Mesenchymal stem cell (in vitro differentiated cells and primary cell): ENCODE measurements at regions not wholly inside any gene's neighbourhood (a gene's known extent, or its start where the extent isn't known, plus 50 kb on each side); places are given as distances from the start of the nearest gene placed in this dataset.

Source experiments
- DNase-seq: peaks from one replicate; pipeline ENCODE4 v3.0.0-alpha.2; 2013
- H2AFZ ChIP-seq: one replicate; pipeline ENCODE4 v1.6.1; 2013; ENCODE audit warnings: low read depth, mild to moderate bottlenecking, control low read depth, inconsistent platforms, low read length, moderate library complexity
- H2AK5ac ChIP-seq: 2 replicates; pipeline ENCODE4 v1.6.1; 2013; ENCODE audit warnings: low read length, moderate library complexity, mild to moderate bottlenecking, inconsistent platforms; ENCODE audit not compliant: severe bottlenecking
- H2BK120ac ChIP-seq: one replicate; pipeline ENCODE4 v1.6.1; 2013; ENCODE audit warnings: low read depth, mild to moderate bottlenecking, inconsistent platforms, low read length, moderate library complexity
- H2BK12ac ChIP-seq, 2 experiments: one replicate each; pipeline ENCODE4 v1.6.1; 2013; ENCODE audit warnings: inconsistent platforms in 2 of 2, low read length in 2 of 2, mild to moderate bottlenecking in 2 of 2, moderate library complexity in 2 of 2, control low read depth in 1 of 2
- H2BK15ac ChIP-seq: one replicate; pipeline ENCODE4 v1.6.1; 2013; ENCODE audit warnings: mild to moderate bottlenecking, low read depth, inconsistent platforms; ENCODE audit not compliant: poor library complexity, severe bottlenecking
- H2BK5ac ChIP-seq: 2 replicates; pipeline ENCODE4 v1.6.1; 2013; ENCODE audit warnings: low read depth, mild to moderate bottlenecking, low read length, control low read depth, inconsistent platforms; ENCODE audit not compliant: poor library complexity, severe bottlenecking
- H3K14ac ChIP-seq, 2 experiments: one replicate each; pipeline ENCODE4 v1.6.1; 2013; ENCODE audit warnings: inconsistent platforms in 2 of 2, low read length in 2 of 2, control low read depth in 1 of 2, mild to moderate bottlenecking in 1 of 2, moderate library complexity in 1 of 2
- H3K18ac ChIP-seq, 2 experiments: one replicate each; pipeline ENCODE4 v1.6.1; 2013; ENCODE audit warnings: inconsistent platforms in 2 of 2, low read length in 2 of 2, control low read depth in 1 of 2, low read depth in 1 of 2, mild to moderate bottlenecking in 1 of 2
- H3K23ac ChIP-seq, 2 experiments: one replicate each; pipeline ENCODE4 v1.6.1; 2013; ENCODE audit warnings: inconsistent platforms in 2 of 2, low read length in 2 of 2, mild to moderate bottlenecking in 2 of 2, moderate library complexity in 2 of 2, control low read depth in 1 of 2
- H3K27ac ChIP-seq: 2 replicates; pipeline ENCODE4 v1.5.1; 2013; ENCODE audit warnings: mild to moderate bottlenecking, moderate library complexity, low read length, control low read depth, inconsistent platforms; ENCODE audit not compliant: poor library complexity, severe bottlenecking
- H3K27me3 ChIP-seq, 2 experiments: 2 replicates each; pipeline versions ENCODE4 v1.6.1 to v1.7.0; 2013; ENCODE audit warnings: low read length in 2 of 2, mild to moderate bottlenecking in 2 of 2, moderate library complexity in 2 of 2, control low read depth in 1 of 2, inconsistent platforms in 1 of 2; ENCODE audit not compliant: control insufficient read depth in 1 of 2, insufficient read depth in 1 of 2
- H3K36me3 ChIP-seq, 2 experiments: 2 replicates each; pipeline versions ENCODE4 v1.6.1 to v1.7.0; 2013; ENCODE audit warnings: low read length in 2 of 2, control low read depth in 1 of 2, inconsistent platforms in 1 of 2, low read depth in 1 of 2, mild to moderate bottlenecking in 1 of 2; ENCODE audit not compliant: insufficient read depth in 2 of 2, control insufficient read depth in 1 of 2
- H3K4ac ChIP-seq, 2 experiments: one replicate each; pipeline ENCODE4 v1.6.1; 2013; ENCODE audit warnings: inconsistent platforms in 2 of 2, low read length in 2 of 2, mild to moderate bottlenecking in 2 of 2, moderate library complexity in 2 of 2, control low read depth in 1 of 2, low read depth in 1 of 2
- H3K4me1 ChIP-seq: 2 replicates; pipeline ENCODE4 v1.6.1; 2013; ENCODE audit warnings: low read depth, low read length, control low read depth; ENCODE audit not compliant: control insufficient read depth, insufficient read depth
- H3K4me2 ChIP-seq: 2 replicates; pipeline ENCODE4 v1.6.1; 2013; ENCODE audit warnings: low read length, mild to moderate bottlenecking, inconsistent platforms; ENCODE audit not compliant: poor library complexity, severe bottlenecking
- H3K4me3 ChIP-seq, 2 experiments: 2 replicates each; pipeline versions ENCODE4 v1.5.1 to v1.7.0; 2013; ENCODE audit warnings: low read length in 2 of 2, mild to moderate bottlenecking in 2 of 2, control low read depth in 1 of 2, low read depth in 1 of 2; ENCODE audit not compliant: insufficient read depth in 1 of 2
- H3K79me1 ChIP-seq: replicated peaks from 2 replicates; pipeline ENCODE4 v1.6.1; 2013; ENCODE audit warnings: mild to moderate bottlenecking, control low read depth, low read length, inconsistent platforms; ENCODE audit not compliant: poor library complexity, severe bottlenecking
- H3K9ac ChIP-seq: 2 replicates; pipeline ENCODE4 v1.7.0; 2013; ENCODE audit warnings: mild to moderate bottlenecking, low read length, moderate library complexity
- H3K9me3 ChIP-seq: 2 replicates; pipeline ENCODE4 v1.7.0; 2013; ENCODE audit warnings: mild to moderate bottlenecking, low read length; ENCODE audit not compliant: control insufficient read depth
- H4K8ac ChIP-seq: one replicate; pipeline ENCODE4 v1.6.1; 2013; ENCODE audit warnings: inconsistent platforms, mild to moderate bottlenecking, low read length, moderate library complexity
- H4K91ac ChIP-seq: one replicate; pipeline ENCODE4 v1.6.1; 2013; ENCODE audit warnings: mild to moderate bottlenecking, low read length, inconsistent platforms
- WGBS: methylation state at CpG from one replicate; pipeline ENCODE4 v1.1.7; 2013; ENCODE audit warnings: mixed read lengths; 5-methylcytosine and 5-hydroxymethylcytosine counted together

GRCh38 chr14:65999865-66000264 lies 486.3 kb upstream of the CCDC196 start:
- H3K27ac ChIP-seq = no peak overlapping the region
- H2BK12ac ChIP-seq = no peak overlapping the region
- no peak overlapping the region for H2BK15ac ChIP-seq
- H3K18ac ChIP-seq = no peak overlapping the region
- no peak overlapping the region for H3K4ac ChIP-seq
- H2AFZ ChIP-seq = no peak overlapping the region
- H3K4me1 ChIP-seq = no peaks in the 10 kb centered on the region
- no peak overlapping the region for H3K23ac ChIP-seq
- H3K9me3 ChIP-seq = peaks cover 36% of the 10 kb centered on the region
- DNase-seq = no peak
- no peak overlapping the region for H4K8ac ChIP-seq
- H4K91ac ChIP-seq = no peak overlapping the region
- H3K4me3 ChIP-seq = no peak overlapping the region
- no peak overlapping the region for H3K4me2 ChIP-seq
- H3K36me3 ChIP-seq = no peaks in the 10 kb centered on the region
- 69% methylated on average over 1 of the region's 1 CpG for whole genome bisulfite sequencing
- no peaks in the 10 kb centered on the region for H3K79me1 ChIP-seq
- no peak overlapping the region for H2BK120ac ChIP-seq
- no peak overlapping the region for H3K14ac ChIP-seq
- peaks cover 0 to 33% of the 10 kb centered on the region in 2 experiments for H3K27me3 ChIP-seq
- H3K9ac ChIP-seq = no peak overlapping the region
- H2AK5ac ChIP-seq = no peak overlapping the region
- H2BK5ac ChIP-seq = no peak overlapping the region

GRCh38 chr14:66000766-66001165 lies 485.4 kb upstream of the CCDC196 start:
- Histone ChIP-seq H4K91ac (no peak overlapping the region), H3K4me3 (no peak overlapping the region), H3K27ac (no peak overlapping the region), H3K79me1 (no peaks in the 10 kb centered on the region), H2BK5ac (no peak overlapping the region), H2BK15ac (no peak overlapping the region), H2BK120ac (no peak overlapping the region), H3K4me2 (no peak overlapping the region), H3K9ac (no peak overlapping the region), H3K4ac (no peak overlapping the region), H3K9me3 (peaks cover 36% of the 10 kb centered on the region), H3K27me3 (peaks cover 0 to 25% of the 10 kb centered on the region in 2 experiments), H3K18ac (no peak overlapping the region), H4K8ac (no peak overlapping the region), H3K14ac (no peak overlapping the region), H3K4me1 (no peaks in the 10 kb centered on the region), H2BK12ac (no peak overlapping the region), H3K23ac (no peak overlapping the region), H3K36me3 (no peaks in the 10 kb centered on the region), H2AK5ac (no peak overlapping the region), H2AFZ (no peak overlapping the region)
- 60% methylated on average over 1 of the region's 1 CpG for WGBS
- DNase-seq = no peak

- no peak overlapping the region for H3K4ac ChIP-seq
- H2BK120ac ChIP-seq = no peak overlapping the region
- no peak overlapping the region for H2BK5ac ChIP-seq
- H4K8ac ChIP-seq = no peak overlapping the region
- no peak overlapping the region for H3K27ac ChIP-seq
- no peak overlapping the region for H2AFZ ChIP-seq
- WGBS = 14% methylated on average over 1 of the region's 2 CpGs
- no peak overlapping the region for H3K23ac ChIP-seq
- no peak overlapping the region for H2BK12ac ChIP-seq
- no peak overlapping the region for H2AK5ac ChIP-seq
- H3K36me3 ChIP-seq = no peaks in the 10 kb centered on the region
- no peak for DNase-seq
- H3K27me3 ChIP-seq = peaks cover 0 to 19% of the 10 kb centered on the region in 2 experiments
- H3K79me1 ChIP-seq = no peaks in the 10 kb centered on the region
- H3K9ac ChIP-seq = no peak overlapping the region
- H4K91ac ChIP-seq = no peak overlapping the region
- no peaks in the 10 kb centered on the region for H3K4me1 ChIP-seq
- H2BK15ac ChIP-seq = no peak overlapping the region
- H3K4me3 ChIP-seq = no peak overlapping the region
- H3K9me3 ChIP-seq = peaks cover 36% of the 10 kb centered on the region
- no peak overlapping the region for H3K14ac ChIP-seq
- H3K4me2 ChIP-seq = no peak overlapping the region
- H3K18ac ChIP-seq = no peak overlapping the region
These were observed 484.8 kb upstream of the CCDC196 start for GRCh38 chr14:66001356-66001755.

GRCh38 chr14:66003082-66003730 lies 483.0 kb upstream of the CCDC196 start:
- Histone ChIP-seq H2AFZ (no peak overlapping the region), H3K9me3 (peaks cover 36% of the 10 kb centered on the region), H3K4ac (no peak overlapping the region), H2AK5ac (no peak overlapping the region), H3K4me2 (no peak overlapping the region), H3K79me1 (no peaks in the 10 kb centered on the region), H2BK15ac (no peak overlapping the region), H3K4me1 (no peaks in the 10 kb centered on the region), H3K4me3 (no peak overlapping the region), H3K23ac (no peak overlapping the region), H3K27ac (no peak overlapping the region), H3K9ac (no peak overlapping the region), H2BK120ac (no peak overlapping the region), H2BK12ac (no peak overlapping the region), H4K91ac (no peak overlapping the region), H3K36me3 (no peaks in the 10 kb centered on the region), H4K8ac (no peak overlapping the region), H3K18ac (no peak overlapping the region), H2BK5ac (no peak overlapping the region), H3K27me3 (peaks cover 0 to 19% of the 10 kb centered on the region in 2 experiments), H3K14ac (no peak overlapping the region)
- WGBS = 79% methylated on average over 10 of the region's 10 CpGs
- DNase-seq = no peak
